ENCODE measurements at regions not wholly inside any gene's neighbourhood (a gene's known extent, or its start where the extent isn't known, plus 50 kb on each side); places are given as distances from the start of the nearest gene placed in this dataset.

GRCh38 chr1:115183721-115184259 is 94.5 kb upstream of the TSPAN2 start:
- peak overlapping the region in 1 of 2 experiments; percentile 52; a peak in 3 of 4 replicates for H4K8ac ChIP-seq (ENCODE audit: low read depth in 2 of 2, low read length in 2 of 2)
- no peaks in the 10 kb centered on the region for H4K20me1 ChIP-seq (ENCODE audit: insufficient read depth, low read length)
- no peaks in the 10 kb centered on the region for H3K9me3 ChIP-seq (ENCODE audit: control insufficient read depth, insufficient read depth, low read length)
- H3K4ac ChIP-seq (ENCODE audit: low read depth, low read length) = peak overlapping the region; percentile 82
- H3K9me1 ChIP-seq (ENCODE audit: insufficient read depth, low read length) = peaks cover 21% of the 10 kb centered on the region
- H3K56ac ChIP-seq (ENCODE audit: extremely low read depth, insufficient read depth, low read length) = no peak overlapping the region
- TF ChIP-seq USF2 (IDR thresholded peaks at IDR 0.05; ENCODE audit: low read depth, low read length) (no peak), CEBPB (IDR thresholded peaks at IDR 0.05; ENCODE audit: low read depth, low read length) (no peak), NFE2L2 (IDR thresholded peaks at IDR 0.05; ENCODE audit: low read depth, low read length) (no peak), SMC3 (IDR thresholded peaks at IDR 0.05; ENCODE audit: low read depth, low read length) (no peak), ELK1 (IDR thresholded peaks at IDR 0.05; ENCODE audit: borderline replicate concordance, low read depth, low read length) (no peak), FOS (IDR thresholded peaks at IDR 0.05; ENCODE audit: low read depth, low read length) (no peak), MAZ (IDR thresholded peaks at IDR 0.05; ENCODE audit: borderline replicate concordance, low read depth, low read length) (no peak), POLR2A (IDR thresholded peaks at IDR 0.05; ENCODE audit: low read depth, low read length) (no peak), BHLHE40 (IDR thresholded peaks at IDR 0.05; ENCODE audit: low read depth, low read length) (no peak), RCOR1 (IDR thresholded peaks at IDR 0.05; ENCODE audit: insufficient replicate concordance, low read length) (no peak), RAD21 (IDR thresholded peaks at IDR 0.05; ENCODE audit: low read length) (no peak), CTCF (conservative IDR thresholded peaks at IDR 0.05; ENCODE audit: low read depth, low read length) (no peak)
- dilution Hi-C loops (cut with HindIII; ENCODE audit: low sequenced_read_pairs, unreplicated experiment) (no loop called here), in situ Hi-C loops (cut with MboI; ENCODE audit: low sequenced_read_pairs) (no loop called here), intact Hi-C loops (cut with micrococcal nuclease) (no loop called here)
- 0 out of 2 replicates have a peak overlapping the region, but pooled peaks have one; percentile 29 for H2AK5ac ChIP-seq (ENCODE audit: low read depth, low read length)
- no peak overlapping the region for H3K9ac ChIP-seq (ENCODE audit: low read depth, low read length)
- H2BK20ac ChIP-seq (ENCODE audit: low read depth, low read length) = peak overlapping the region; percentile 71
- H2AFZ ChIP-seq (replicated peaks; ENCODE audit: low read length, poor library complexity) = no peak overlapping the region
- peak overlapping the region; percentile 89 for H2BK120ac ChIP-seq (ENCODE audit: low read depth, low read length)
- no peak overlapping the region for H3K27ac ChIP-seq (ENCODE audit: insufficient read depth, low read length)
- peak overlapping the region; percentile 44; the same call in 1 of the 2 replicates for H3K23ac ChIP-seq (ENCODE audit: low read depth, low read length)
- H3K79me1 ChIP-seq (ENCODE audit: low read depth in 1 of 2, low read length in 2 of 2) = no peaks in the 10 kb centered on the region
- whole genome bisulfite sequencing, 2 experiments (ENCODE audit: extremely low coverage in 2 of 2, insufficient read length in 1 of 2) = 17% methylated on average over 1 of the region's 8 CpGs; no CpG with 5 or more reads in 1 of the 2 experiments
- H3K27me3 ChIP-seq (ENCODE audit: control insufficient read depth, insufficient read depth, low read length) = no peaks in the 10 kb centered on the region
- ChIA-PET CTCF (interaction anchor here (1.0 to 1.4 kb wide), 3 partner anchors 11 to 48 kb away, joined by 3 to 4 read pairs (median 3); no protein-coding TSS in a partner anchor), POLR2A (ENCODE audit: unreplicated experiment) (no interaction called here)
- no peaks in the 10 kb centered on the region for H3K36me3 ChIP-seq (ENCODE audit: control insufficient read depth, insufficient read depth, low read length)
- DNase-seq = no peak
- H3K14ac ChIP-seq (replicated peaks; ENCODE audit: low read depth, low read length) = no peak overlapping the region
- peak overlapping the region; percentile 16; the same call in 1 of the 2 replicates for H4K5ac ChIP-seq (ENCODE audit: low read depth, low read length)
- BruUV-seq (replicated peaks) = no TSS peak
- H2BK5ac ChIP-seq (ENCODE audit: low read depth, low read length, poor library complexity, severe bottlenecking) = no peak overlapping the region
- peak overlapping the region; percentile 25; the same call in 1 of the 2 replicates for H4K91ac ChIP-seq (ENCODE audit: insufficient read depth, low read depth, low read length)
- H2BK15ac ChIP-seq (ENCODE audit: low read depth, low read length) = peak overlapping the region; percentile 34; the same call in 1 of the 3 replicates
- H3K4me3 ChIP-seq (ENCODE audit: insufficient read depth, low read depth, low read length) = no peak overlapping the region
- H3K4me1 ChIP-seq (ENCODE audit: control insufficient read depth, insufficient read depth, low read length) = peaks cover 18% of the 10 kb centered on the region
- no peak overlapping the region for H3K4me2 ChIP-seq (ENCODE audit: low read depth, low read length)
- H2AK9ac ChIP-seq (replicated peaks; ENCODE audit: low read depth, low read length, poor library complexity) = peak overlapping the region; percentile 56
- H3K18ac ChIP-seq (ENCODE audit: low read depth, low read length) = no peak overlapping the region
- ATAC-seq (ENCODE audit: low read depth) = no peak
